ENCODE measurements at regions not wholly inside any gene's neighbourhood (a gene's known extent, or its start where the extent isn't known, plus 50 kb on each side); places are given as distances from the start of the nearest gene placed in this dataset.

DNA sequence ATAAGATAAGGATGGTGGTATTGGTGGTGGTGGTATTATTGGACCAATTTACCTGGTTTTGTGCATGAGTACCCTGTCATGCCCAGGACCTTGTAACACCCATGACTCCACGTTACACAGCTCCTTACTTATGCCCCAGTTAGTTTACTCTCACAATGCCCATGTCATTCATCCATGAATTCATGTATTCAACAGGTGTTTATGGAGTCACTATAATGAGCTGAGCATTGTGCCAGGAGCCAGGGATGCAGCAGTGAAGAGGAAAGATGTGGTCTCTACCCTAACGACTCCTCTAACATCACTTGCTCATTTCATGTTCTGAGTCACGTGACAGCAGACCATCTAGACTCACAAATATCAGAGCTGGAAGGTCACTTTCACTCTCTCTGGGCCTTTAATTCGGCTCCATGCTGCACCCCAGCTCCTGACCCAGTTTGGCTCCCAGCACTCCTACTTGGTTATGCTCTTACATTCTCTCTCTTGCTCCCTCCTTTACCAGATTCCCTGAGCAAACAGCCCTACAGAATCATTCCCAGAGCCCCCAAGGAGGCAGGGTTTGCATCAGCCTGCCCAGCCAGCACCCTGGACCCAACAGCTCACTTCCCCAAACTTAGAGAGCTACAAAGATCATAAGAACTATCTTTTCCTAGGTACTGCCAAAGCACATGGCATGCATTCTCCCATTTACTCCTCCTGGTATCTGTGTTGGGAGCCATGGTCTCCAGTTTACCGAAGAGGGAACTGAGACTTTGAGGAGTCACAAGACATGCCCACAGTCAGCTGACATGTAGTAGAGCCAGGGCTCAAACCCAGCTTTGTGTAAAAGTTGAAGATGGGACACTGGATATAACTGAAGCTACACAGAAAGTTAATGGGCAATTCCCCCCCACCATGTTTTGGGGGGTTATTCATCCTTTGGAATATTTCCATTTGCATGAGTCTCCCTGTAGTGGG, 449.9 kb downstream of the LRATD1 start:
- DNase-seq (ENCODE audit: low read depth, low spot score), result no peak

DNA sequence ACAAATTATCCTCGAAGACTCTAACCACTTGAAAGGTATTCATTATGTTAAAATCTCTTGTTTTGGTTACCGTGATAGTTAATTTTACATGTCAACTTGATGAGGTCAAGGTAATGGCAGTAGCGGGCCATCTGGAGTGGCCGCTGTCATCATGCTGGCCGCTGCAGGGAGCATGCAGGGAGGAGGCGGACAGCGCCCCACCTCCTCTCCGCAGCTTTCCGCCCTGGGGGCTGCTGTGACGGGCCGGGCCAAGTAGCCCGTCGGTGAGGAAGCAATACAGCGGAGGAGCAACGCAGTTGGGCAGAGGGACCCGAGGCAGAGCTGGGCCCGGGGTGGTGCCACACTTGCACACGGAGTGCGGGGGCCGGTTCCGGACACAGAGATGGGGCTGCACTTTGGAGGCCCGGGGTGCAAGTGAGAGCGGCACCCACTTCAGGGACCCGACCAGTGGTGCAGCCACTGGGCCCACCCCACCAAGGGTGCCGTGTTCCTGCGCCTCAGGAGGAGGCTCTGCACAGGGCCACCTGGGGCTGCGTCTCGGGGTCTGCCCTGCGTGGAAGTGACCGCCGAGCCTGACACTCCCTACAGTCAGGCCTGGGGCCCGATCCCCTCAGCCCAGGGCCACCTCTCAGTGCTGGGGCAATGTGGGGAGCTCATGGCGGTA, 452.4 kb downstream of the LRATD1 start:
- no peak for DNase-seq (ENCODE audit: low read depth, low spot score)

DNA sequence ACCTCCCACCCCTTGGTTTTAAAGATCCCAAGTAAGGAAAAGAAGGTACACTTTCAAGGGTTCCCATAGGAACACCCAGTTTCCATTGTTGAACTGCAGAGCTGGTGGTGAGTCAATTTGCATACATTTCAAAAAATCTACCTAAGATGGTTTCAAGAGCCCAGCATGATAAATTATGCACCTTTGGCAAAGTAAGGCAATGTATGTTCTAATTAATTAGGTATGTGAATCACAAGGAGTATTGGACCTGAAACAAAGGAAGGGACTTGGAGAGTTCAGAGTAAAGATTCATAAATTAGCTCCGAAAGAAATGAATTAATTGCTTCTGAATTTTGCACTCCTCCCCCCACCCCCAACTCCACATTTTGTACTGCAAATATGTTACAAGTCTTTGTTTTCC, 459.7 kb downstream of the LRATD1 start:
- DNase-seq (ENCODE audit: low read depth, low spot score), result no peak

DNA sequence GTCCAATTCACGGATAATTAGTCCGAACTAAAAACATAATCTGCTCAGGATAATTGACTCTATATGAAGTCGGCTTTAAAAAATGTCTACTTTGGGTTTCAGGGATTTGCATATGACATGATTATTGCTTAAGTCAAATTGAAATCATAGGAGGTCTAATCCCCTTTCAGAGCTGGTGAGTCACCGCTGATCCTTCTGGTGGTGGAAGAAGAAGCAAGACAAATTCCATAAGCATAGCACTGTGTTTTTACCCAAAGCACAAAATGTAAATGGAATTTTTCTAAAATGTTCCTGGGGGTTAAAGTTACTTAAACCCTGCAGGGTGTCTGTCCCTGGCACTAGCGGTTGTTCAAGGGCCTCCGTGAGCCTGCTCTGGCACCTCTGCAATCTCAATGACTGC, 460.2 kb downstream of the LRATD1 start:
- no peak for DNase-seq (ENCODE audit: low read depth, low spot score)

DNA sequence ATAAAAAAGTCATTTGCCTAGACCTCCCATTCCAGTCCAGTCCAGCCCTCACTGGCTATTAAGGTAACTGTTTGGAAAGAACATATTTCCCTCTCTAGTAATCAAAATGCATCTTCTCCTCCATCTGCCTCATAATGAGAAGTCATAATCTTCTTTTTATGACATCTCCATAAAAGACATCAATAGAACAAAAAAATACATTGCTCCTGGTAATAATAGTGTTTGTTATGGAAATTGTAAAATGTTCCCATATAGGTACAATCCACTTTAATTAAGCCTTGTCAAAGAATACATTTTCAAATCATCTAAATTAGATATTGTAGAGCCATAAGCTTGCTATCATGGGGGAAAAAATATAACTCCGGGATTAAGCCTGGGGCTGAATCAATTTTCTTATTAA, 461.6 kb downstream of the LRATD1 start:
- DNase-seq (ENCODE audit: low read depth, low spot score), result no peak

DNA sequence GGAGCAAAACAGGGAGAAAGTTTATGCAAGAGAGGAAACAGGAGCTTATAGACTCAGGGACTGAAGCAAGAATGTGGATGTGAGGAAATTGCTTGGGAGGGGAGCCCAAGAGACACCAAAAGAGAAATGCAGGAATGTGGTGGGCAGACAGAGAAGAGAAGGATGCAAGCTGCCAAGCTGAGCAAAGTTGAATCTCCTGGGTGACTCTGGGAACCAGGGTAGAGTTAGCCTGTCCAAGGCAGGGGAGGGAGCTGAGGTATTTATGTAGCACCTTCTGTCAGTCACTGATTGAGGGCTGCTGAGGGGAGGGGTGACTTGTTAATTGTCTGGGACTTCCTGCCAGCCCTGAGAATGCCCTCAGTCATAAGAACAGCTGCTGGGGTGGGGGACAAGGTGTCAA, 464.3 kb downstream of the NBAS start:
- no peak for DNase-seq (ENCODE audit: low read depth, low spot score)

DNA sequence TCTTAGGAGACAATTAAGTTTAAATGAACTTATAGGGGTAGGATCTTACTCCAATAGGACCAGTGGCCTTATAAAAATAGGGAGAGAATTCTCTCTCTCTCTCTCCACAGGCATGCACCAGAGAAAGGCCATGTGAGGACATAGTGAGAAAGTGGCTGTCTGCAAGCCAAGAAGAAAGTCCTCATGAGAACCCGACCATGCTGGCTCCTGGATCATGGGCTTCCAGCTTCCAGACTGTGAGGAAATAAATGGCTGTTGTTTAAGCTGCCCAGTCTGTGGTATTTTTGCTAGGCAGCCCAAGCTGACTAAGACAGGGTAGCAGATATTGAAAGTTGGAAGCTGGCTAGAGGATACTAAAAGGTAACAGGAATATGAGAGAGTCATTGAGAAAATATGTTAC, 454.0 kb downstream of the NBAS start:
- DNase-seq (ENCODE audit: low read depth, low spot score), result no peak

DNA sequence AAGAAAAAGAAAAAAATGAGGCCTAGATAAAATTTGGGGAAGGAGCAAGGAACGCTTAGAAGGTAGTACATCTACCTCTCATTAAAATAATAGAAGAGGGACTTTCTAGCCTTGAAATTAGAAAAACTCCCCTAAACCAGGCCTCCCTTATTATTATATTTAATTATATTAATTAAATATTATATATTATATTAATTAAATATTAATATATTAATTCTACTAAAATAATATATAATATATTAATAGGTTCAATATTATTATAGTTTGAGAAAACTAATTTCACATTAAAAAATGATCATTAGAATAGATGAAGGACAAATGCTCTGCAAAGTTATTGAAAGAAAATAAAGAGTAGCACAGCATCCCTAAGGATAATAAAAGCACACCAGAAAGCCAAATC, 449.4 kb downstream of the NBAS start:
- DNase-seq (ENCODE audit: low read depth, low spot score), result no peak

DNA sequence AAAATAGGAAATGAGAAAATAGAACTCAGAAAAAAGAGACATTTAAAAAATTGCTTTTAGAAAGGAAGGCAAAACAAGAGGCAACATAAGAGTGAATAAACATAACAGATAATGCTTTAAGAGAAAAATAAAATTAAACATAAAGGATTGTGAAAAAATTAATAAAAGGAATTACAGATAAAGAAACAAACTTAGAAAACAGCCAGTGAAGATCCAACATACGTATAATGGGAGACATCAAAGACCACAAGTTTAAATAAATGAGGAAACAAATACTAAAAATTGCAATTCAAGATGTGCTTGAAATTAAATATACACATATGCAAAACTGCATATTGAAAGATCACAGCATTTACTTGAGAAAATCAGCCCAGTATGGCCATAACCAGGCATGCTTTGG, 448.9 kb downstream of the NBAS start:
- peak; percentile 7 for DNase-seq (ENCODE audit: low read depth, low spot score)

DNA sequence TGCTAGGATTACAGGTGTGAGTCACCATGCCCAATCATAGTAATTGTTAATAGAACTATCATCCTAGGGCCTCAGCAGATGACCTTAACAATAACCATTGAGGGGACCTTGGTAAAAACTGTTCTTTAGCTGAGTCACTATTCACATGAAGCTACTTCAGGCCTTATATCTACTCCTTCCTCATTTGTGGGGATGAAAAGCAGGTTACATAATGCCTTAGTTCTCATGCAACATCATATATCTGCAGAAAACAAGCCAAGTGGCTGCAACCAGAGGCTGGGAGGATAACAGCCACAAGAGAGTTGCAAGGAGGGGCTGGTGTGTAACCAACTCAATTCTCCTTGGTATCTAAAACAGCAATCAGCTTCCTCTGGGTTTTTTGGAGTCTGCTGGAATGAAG, 445.4 kb downstream of the NBAS start:
- no peak for DNase-seq (ENCODE audit: low read depth, low spot score)

DNA sequence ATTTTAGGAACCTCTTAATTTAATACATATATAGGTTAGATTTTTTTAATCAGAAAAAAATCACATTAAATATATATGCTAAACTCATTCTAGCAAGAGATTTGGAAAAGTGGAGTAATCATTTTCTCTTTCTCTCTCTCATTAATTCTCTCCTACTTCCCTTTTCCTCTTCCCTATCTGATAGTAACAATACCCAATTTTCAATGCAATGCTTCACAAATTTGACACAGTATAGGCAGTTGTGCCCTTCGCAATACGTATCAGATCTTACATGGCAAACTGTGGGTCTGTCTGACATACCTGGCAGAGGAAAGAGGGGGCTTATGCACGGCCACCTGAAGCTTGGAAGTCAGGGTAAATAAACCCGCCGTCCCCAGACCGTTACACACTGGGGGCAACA, 444.3 kb downstream of the NBAS start:
- DNase-seq (ENCODE audit: low read depth, low spot score), result no peak
